Stimulated activated CD4-positive, alpha-beta T cell treated with anti-CD3 and anti-CD28 coated beads, TNF-alpha, amount 100 ng/mL, for 1 hour (primary cell): ENCODE measurements at regions not wholly inside any gene's neighbourhood (a gene's known extent, or its start where the extent isn't known, plus 50 kb on each side); places are given as distances from the start of the nearest gene placed in this dataset.

ENCODE experiments used
- DNase-seq, 3 donors: peaks; one replicate each; pipeline ENCODE4 v3.0.0-alpha.2; 2020; ENCODE audit warnings: low read depth in 3 of 3, low spot score in 1 of 3

DNA sequence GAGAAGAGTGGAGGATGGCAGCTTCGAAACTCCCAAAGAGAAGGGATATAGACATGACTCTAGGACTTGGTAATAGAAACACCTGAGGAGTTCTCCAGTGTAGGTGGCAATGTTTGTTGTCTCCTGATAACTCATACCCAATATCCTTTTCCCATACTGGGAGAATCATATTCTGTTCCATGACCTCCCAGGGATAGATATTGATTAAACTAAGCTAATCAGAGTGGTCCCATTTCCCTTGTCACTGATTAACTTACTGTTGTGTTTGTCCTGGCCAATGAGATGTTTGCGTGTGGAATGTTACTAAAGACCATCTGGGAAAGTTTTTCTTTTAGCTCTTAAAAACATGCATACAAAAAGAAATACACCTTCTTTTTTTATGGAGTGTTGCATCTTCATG lies 85.6 kb downstream of the RPL22L1 start:
- DNase-seq: no peak

DNA sequence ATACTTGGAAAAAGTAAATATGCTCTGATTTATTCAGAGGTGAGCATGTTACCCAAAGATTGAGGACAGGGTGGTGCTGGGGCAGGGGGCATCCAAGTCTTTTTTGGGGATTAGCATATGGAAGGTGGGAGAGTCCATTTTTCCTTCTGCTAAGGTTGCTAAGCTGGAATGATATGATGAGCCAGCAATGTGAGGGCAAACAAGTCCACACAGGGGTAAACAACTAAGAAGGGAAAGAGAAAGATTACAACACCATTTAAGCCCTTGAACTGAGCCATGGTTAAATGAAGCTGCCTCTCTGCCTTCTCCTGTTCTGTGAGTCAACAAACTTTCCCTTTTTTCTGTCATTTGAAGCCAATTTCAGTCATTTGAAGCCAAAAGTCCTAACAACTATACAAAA lies 89.0 kb downstream of the RPL22L1 start:
- no peak for DNase-seq

DNA sequence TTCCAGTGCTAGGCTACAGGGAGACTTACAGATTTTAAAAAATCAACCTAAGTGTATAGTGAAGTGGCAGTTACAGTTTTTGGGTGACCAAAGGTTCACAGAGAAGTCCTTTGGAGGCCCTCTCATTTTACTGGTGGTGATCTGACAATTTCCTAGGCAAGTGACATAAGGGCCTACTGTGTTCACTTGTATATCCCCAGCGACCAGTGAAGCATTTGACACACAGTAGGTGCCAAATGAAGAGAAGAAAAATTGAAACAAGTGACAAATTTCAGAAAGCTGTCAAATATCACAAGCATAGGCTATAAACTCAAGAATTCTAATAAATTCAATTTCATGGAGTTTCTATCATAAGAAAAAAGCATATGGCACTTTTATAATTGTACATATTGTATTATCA lies 89.5 kb downstream of the RPL22L1 start:
- DNase-seq: no peak

DNA sequence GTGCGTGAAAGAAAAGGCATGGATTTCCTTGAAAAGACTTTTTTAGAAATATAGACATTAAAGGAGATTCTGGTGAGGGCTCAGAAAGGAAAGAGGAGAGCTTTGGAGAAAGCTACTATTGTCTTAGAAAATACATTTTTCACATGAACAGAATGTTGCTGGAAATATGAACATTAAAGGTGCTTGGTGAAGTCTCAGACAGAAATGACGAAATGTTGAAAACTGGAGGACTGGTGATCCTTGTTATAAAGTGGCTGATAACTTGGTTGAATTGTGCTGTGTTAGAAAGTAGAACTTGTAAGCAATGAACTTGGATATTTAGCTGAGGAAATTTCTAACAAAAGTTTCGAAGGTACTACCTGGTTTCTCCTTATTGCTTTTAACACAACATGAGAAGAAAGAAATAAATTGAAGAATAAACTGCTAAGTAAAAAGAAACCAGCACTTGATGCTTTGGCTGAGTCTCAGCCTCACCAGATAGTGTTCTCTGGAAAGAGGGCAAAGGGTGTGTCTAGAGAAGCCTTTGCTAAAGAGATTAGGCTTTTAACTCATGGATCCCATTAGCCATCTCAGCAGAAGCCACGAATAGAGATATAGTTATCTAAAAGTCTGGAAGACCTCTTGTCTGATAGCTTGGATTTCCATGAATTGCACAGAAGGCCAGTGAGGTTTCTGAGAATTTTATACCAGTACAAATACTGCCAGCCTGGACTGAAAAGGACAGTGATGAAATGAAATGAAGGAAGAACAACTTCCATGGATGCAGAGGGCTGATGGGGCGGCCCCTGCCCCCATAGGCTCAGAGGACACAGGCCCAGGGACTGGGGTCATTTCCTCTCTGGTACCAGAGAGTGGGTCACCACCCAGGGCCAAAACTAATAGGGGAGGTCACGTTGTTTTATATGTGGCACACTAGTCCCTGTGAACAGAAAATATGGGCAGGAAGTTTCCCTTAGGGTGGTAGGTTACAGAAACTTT lies 91.5 kb downstream of the RPL22L1 start:
- DNase-seq: no peak

DNA sequence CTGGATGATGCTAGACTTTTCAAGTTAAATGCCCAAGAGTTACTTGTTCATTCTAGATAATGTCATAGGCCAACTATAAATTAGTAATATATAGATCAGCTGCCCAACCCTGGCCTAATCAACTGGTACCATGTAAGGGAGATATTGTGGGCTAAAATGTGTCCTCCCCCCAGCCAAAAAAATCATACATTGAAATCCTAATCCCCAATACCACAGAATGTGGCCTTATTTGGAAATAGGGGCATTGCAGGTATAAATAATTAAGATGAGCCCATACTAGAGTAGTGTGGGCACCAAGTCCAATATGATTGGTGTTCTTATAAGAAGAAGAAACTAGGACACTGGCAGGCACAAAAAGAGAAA lies 92.5 kb downstream of the RPL22L1 start:
- no peak for DNase-seq

DNA sequence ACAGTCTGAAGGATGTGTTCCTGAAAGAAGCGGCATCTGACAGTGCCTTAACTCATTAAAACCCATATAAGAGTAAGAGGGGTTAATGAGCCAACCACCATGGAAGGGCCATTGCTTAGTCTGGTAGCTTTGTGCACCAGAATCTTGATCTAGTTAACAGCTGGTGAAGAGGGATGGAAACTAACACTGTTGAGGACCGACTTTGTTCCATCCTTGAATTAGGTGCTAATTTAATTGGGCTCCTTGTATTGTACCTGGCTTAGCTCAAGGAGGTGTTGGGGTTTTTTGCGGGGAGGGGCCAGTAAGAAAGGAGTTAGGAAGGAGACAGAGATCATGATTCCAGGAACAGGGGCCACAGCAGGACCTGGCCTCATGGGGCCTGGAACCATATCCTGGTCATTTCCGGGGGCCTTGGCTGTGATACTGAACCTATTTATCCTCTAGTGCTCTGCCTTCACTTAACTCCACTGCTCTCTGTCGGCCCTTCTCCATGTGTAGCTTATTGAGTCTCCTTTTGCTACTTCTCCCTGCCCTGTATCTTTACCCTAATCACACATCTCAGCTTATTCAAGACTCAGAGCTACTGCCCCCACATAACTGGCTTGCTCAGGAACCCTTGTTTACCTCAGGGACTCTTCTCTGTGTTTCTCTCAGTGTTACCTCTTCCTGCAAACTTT lies 93.0 kb downstream of the RPL22L1 start:
- DNase-seq: no peak

DNA sequence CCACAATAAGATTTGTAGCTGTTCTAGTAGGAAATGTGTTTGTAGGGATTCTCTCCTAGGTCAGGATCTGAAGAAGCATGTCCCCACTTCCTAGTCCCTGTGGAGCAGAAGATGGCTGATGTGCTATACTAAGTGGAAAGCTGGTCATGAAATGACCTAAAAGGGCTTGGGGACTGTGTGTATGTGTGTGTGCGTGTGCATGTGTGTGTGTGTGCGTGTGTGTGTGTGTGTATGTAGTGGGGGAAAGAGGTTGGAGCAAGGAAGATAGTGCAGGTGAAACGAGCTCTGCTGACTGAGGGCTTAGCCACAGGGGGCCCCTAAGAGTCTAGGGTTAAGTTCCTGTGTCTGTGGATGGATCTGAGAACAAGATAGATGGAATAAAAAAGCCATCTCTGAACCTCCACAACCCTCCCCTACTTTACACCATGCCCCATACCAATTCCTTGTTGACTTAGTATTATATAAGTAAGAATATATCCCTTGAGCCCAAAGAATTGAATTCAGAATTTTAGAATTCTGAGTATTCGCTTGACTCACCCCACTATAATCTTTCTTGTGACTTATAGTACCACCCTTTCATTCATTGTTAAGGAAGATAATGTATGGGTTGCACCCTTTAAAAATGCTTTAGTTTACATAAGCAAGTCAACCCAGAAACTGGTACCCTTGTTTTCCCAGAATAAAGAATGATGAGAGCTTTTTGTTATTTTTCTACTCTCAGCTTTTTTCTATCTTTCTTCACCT lies 96.1 kb downstream of the RPL22L1 start:
- no peak for DNase-seq

DNA sequence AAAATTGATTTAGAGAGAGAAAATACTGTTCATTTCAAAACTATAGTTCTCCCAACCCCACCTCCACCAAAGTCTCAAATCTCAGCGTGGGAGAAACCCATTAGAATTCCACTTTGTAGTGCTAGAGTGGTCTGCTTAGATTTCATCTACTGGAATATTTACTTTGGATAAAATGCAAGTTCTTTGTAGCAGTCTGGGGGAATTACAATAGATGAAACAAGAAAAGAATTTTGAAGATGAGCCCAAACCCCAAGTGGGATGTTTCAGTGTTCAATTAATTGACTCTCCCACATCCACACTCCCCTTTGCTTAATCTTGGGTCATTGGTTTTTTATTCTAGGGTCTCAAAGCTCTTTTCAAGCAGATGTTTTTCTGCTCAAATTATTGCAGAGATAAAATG lies 97.8 kb downstream of the RPL22L1 start:
- DNase-seq: no peak

DNA sequence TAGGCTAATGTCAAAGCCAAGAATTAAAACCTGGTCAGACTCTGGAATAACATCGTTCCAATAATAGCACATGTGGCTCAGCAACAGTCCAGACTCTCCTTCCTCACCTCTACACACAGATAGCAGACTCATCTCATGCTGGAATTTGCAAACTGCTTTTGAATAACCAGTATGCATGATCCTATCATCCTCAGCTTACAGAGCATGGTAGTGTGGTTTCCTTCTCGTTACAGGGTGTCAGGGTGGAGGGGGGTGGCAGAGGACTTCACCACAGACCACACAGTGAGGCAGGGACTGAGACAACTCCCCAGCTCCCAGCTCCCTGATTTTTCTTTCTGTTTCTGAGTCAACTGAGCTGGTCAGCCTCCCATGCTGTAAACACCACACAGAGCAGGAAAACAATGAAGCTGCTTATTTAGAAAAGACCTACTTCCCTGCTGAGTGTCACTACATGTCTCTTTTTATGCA lies 101.6 kb downstream of the RPL22L1 start:
- DNase-seq: no peak

DNA sequence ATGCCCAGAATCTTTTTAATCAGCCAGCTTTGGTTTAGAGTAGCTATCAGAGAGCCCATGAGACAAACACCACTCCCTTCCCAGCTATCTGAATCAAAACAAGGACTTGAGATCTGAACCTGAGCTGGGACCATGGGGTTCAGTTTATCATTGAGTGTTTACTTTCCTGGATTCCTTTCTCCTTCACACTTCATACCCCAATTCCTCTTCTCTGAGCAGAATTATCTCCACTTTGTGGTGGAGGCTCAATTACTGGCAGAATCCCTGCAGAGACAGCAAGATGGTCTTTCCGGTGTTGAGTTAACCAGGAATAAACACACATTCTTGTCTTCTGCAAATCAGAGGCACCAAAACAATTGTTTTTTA lies 102.4 kb downstream of the RPL22L1 start:
- DNase-seq: no peak

DNA sequence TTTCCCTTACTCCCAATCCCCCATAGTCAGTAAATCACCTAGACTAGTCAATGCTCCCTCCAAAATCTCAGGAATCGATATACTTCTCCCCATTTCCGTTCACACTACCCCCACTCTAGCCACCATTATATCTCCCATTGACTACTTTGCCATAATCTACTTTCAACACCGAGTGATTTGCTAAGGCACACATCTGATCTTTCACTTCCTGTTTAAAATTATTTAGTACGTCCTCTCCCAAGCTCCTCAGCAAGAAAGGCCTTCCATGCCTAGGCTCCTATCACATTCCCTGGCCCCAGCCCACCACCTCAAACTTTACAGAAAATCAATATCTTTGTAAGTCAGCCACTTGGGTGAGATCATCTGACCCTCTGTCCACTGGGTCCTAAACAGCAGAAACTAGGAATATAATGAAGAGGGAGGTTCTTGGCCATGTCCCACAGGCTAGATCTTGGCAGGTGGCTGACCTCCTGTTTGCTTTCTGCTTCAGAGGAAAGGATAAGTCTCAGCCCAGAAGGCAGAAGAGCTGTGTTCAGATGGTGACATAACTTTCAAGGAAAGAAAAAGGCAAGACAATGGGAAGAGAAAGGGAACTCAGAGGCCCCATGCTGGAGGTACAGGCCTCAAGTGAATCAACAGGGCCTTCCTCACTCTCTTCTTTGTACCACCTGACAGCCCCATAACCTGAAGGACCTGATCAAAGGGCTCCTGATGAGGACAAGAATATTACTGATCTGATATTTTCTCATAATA lies 103.0 kb downstream of the RPL22L1 start:
- no peak for DNase-seq

DNA sequence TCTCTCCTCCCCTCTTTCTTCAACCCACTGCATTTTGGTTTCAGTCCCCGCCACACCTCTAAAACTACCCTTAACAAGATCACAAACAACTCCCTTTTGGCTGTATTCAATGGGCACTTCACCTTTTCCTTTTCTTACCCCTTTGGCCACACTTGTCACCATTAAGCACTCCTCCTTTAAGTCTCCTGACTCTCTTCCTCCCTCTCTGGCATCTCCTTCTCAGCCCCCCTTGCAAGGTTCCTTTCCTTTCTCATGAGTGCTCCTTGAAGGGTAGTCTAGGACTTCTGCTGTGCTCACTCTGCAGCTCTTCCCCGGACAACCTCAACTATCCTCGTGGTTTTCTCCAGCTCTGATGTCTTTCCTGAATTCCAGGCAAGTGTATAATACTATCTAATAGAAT lies 103.7 kb downstream of the RPL22L1 start:
- DNase-seq: no peak

DNA sequence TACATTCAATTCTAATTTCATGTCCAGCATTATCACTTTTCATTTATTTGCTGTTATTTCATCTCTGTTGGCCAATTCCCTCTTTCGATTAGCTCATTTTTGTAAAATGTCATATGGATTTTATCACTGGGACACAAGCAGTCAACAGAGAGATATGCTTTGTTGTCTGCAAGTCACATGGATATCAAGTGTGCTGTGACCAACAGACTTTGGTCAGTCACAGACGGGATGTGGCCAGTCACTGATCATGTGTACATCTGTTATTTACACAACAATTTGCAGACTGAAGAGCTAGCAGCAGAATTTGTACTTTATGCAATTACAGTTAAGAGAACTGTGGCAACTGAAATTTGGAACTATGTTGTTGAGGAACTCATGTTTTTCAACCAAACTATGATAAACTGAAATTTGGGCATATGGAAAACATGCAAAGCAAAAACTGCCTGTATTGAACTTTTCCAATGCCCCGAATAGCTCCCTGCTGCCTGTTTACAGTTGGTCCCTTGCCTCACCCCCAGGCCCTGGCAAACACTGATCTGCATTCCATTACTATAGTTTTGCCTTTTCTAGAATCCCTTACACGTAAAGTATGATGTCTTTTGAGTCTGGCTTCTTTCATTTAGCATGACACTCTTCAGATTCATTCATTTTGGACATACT lies 104.4 kb downstream of the RPL22L1 start:
- no peak for DNase-seq

DNA sequence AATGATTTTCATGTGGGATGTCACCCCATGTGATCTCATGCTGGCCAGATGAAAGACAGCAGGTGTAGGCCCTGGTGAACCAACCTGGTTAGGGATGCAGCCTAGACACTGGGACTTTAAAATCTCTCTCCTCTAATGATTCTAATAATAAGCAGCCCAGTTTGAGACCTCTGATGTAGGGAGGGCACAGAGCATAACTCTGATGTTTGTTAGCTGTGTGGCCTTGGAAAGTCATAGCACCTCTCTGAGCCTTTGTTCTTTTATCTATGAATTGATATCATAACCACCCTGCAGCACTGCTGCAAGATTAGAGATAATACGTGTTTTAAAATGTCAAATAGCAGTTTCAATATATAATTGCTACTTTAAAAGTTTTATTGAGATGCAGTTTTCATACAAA lies 106.0 kb downstream of the RPL22L1 start:
- DNase-seq: no peak

DNA sequence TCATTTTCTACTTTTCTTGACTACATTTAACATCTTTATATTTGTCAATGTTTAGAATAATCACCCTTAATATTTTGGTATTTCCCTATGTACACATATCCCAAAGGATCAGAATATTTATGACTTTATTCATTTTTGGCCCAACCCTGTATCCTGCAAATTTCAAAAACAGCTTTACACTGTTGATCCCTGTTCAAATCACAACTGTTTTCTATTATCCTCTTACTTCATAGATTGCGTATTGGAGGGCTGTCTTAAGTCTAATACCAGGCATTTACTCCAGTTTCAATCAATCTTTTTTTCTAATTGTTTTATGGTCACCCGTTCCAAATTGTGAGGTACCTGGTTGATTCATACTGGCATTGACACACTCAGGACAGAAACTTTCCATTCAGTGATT lies 107.9 kb downstream of the RPL22L1 start:
- DNase-seq: no peak

DNA sequence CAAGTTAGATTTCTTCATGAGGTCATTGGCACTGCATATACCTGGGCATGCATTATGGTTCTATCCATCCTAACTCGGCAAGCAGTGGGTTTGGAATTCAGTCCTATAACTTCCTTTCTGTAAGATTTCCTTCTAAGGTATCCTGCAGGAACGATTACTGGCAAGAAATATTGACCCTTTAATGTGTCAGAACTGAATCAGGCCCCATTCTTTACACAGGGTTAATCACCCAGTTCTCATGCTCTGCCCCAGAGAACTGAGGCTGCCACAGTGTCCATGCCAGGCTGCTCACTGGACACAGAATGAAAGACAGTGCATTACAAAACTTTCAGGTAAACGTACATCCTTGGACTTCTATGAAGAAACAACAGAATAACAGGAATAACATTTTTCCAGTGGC lies 108.9 kb downstream of the RPL22L1 start:
- DNase-seq: no peak

DNA sequence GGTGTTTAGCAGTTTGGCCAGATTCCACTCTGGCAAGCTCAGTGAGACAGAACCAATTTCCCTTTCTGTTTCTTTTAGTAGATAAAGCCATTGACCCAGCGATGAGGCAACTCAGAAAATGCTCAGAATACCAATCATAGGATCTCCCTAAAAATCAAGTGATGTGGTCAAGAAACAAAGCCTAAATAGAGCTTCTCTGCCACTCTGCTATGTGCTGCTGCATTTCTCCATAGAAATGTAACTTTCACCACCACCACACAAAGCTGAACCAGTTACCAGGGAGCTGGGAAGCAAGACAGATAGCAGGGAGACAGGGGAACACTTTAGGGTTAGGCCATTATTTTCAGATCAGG lies 109.8 kb downstream of the RPL22L1 start:
- no peak for DNase-seq

DNA sequence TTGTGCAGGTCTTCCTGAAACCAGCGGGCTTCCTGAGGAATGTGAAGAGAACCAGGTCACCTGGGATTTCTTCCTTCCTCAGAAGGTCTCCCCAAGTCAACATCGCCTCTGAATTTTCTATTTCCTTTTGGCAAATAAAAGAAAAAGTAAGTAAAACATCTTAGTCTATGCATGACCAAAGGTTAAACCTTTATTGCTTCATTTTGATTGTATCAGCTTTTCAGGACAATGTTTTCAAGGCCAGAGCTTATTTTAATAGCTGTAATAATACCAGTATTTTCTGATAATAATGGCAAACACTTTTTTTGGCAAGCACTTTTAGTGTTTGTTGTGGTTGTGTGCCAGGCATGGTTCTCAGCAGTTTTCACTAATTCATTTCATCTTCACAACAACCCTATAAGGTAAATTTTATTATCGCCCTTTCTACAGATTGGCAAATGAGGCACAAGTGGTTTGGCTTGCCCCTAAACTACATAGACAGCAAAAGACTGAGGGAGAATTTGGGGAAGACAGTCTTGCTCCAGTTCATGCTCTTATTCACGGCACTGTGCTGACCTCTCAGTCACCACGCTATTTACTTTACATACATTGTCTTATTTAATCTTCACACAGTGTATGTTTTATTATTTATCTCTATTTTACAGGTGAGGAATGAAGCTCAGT lies 110.4 kb downstream of the RPL22L1 start:
- no peak for DNase-seq

DNA sequence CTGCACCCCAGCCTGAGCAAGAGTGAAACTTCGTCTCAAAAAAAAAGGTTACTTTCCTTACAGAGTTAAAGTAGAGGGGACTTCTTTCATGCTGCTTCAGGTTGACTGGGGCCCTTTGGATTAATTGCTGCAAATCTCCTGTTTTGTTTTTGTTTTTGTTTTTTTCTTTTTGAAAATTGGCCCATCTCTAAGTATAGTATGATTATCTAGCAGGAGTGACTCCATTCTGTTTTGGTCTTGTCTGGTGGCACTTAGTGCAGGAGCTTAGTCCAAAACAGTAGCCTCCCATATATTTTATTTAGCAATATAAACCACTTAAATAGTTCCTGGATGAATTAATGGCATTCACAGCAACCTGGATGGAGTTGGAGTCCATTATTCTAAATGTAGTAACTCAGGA lies 113.0 kb downstream of the RPL22L1 start:
- DNase-seq: no peak

DNA sequence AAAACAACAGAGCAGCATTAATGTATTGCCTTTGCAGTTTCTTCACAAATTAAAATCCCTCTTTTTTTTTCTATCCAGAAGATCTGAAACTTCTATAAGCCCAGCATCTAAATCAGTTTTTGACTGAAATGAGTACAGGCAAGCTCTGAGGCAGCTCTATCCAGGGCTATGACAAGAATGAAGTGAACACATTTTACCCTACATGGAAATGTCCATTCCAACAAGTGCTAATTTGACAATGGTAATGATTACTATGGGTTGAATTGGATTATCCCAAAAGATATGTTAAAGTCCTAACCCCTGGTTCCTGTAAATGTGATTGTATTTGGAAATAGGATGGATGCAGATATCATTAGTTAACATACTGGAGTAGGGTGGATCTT lies 115.7 kb downstream of the RPL22L1 start:
- no peak for DNase-seq
